HEK293 (cell line): ENCODE measurements at regions not wholly inside any gene's neighbourhood (a gene's known extent, or its start where the extent isn't known, plus 50 kb on each side); places are given as distances from the start of the nearest gene placed in this dataset.

ENCODE experiments used
- CTCF ChIA-PET: fragments of 350-600 bp; formaldehyde crosslinking; extraction: SDS; loops from one replicate; lab custom pipeline; 2021; ENCODE audit warnings: antibody characterized with exemption; lab: Yijun Ruan, JAX
- POLR2A ChIA-PET: fragments of 300-600 bp; formaldehyde crosslinking; extraction: SDS; loops from one replicate; lab custom pipeline; 2020; ENCODE audit warnings: antibody characterized with exemption, inconsistent platforms; lab: Yijun Ruan, JAX
- H3K27ac ChIP-seq: fragments of 200-500 bp; sonication (Bioruptor generic); 2 replicates; pipeline ENCODE4 v1.5.1; 2014; ENCODE audit warnings: low read depth, low read length, control low read depth, inconsistent platforms; ENCODE audit errors: extremely low read depth
- H3K36me3 ChIP-seq, 2 experiments: fragments of 200-500 bp in 1 of 2; sonication (Bioruptor generic) in 1 of 2; 1 replicate in 1 of 2; 2 replicates in 1 of 2; pipeline ENCODE4 v1.5.1; 2014 to 2017; ENCODE audit warnings: inconsistent platforms in 2 of 2, low read length in 2 of 2; ENCODE audit not compliant: control insufficient read depth in 2 of 2, insufficient read depth in 1 of 2
- H3K4me1 ChIP-seq: fragments of 200-500 bp; sonication (Bioruptor generic); 2 replicates; pipeline ENCODE4 v1.5.1; 2014; ENCODE audit warnings: mild to moderate bottlenecking, low read length, inconsistent platforms; ENCODE audit not compliant: control insufficient read depth, insufficient read depth
- H3K4me3 ChIP-seq: 2 replicates; pipeline ENCODE4 v1.5.1; 2011; ENCODE audit warnings: low read depth, mild to moderate bottlenecking, control low read depth, low read length, moderate library complexity
- H3K9me3 ChIP-seq: fragments of 200-500 bp; sonication (Bioruptor generic); 2 replicates; pipeline ENCODE4 v1.5.1; 2014; ENCODE audit warnings: low read depth, low read length, inconsistent platforms; ENCODE audit not compliant: control insufficient read depth, insufficient read depth
- MZF1 ChIP-seq: fragments of 450-650 bp; formaldehyde crosslinking; IDR thresholded peaks from 2 replicates; pipeline ENCODE4 v1.5.1; 2017; ENCODE audit warnings: missing biosample characterization, missing genetic modification characterization, borderline replicate concordance
- REST ChIP-seq: fragments of 450-650 bp; formaldehyde crosslinking; IDR thresholded peaks from 2 replicates; pipeline ENCODE4 v1.5.1; 2016; ENCODE audit warnings: missing biosample characterization, missing genetic modification characterization
- SCRT1 ChIP-seq: fragments of 450-650 bp; formaldehyde crosslinking; IDR thresholded peaks from 2 replicates; pipeline ENCODE4 v1.5.1; 2016; ENCODE audit warnings: missing biosample characterization, missing genetic modification characterization, borderline replicate concordance
- ZBTB11 ChIP-seq: fragments of 450-650 bp; formaldehyde crosslinking; conservative IDR thresholded peaks from 2 replicates; pipeline ENCODE4 v1.5.1; 2016; ENCODE audit warnings: low read depth, missing biosample characterization, missing genetic modification characterization
- ZFP69B ChIP-seq: fragments of 450-650 bp; formaldehyde crosslinking; IDR thresholded peaks from 2 replicates; pipeline ENCODE4 v1.5.1; 2016; ENCODE audit warnings: missing biosample characterization, missing genetic modification characterization
- ZNF2 ChIP-seq: fragments of 450-650 bp; formaldehyde crosslinking; IDR thresholded peaks from 2 replicates; pipeline ENCODE4 v1.5.1; 2016; ENCODE audit warnings: missing biosample characterization, missing genetic modification characterization
- ZNF214 ChIP-seq: fragments of 450-650 bp; formaldehyde crosslinking; IDR thresholded peaks from 2 replicates; pipeline ENCODE4 v1.5.1; 2017; ENCODE audit warnings: missing biosample characterization, mild to moderate bottlenecking, missing genetic modification characterization, borderline replicate concordance
- ZNF24 ChIP-seq: fragments of 450-650 bp; formaldehyde crosslinking; IDR thresholded peaks from 2 replicates; pipeline ENCODE4 v1.5.1; 2016; ENCODE audit warnings: missing biosample characterization, missing genetic modification characterization
- ZNF266 ChIP-seq: fragments of 450-650 bp; formaldehyde crosslinking; IDR thresholded peaks from 2 replicates; pipeline ENCODE4 v1.5.1; 2016; ENCODE audit warnings: missing biosample characterization, missing genetic modification characterization, low read depth
- ZNF274 ChIP-seq, 2 experiments: fragments of 200-500 bp in 1 of 2; fragments of 450-650 bp in 1 of 2; sonication (Bioruptor generic) in 1 of 2; formaldehyde crosslinking in 1 of 2; IDR thresholded peaks; 2 replicates each; pipeline versions ENCODE4 v1.5.1 to v1.6.1; 2014 to 2016; ENCODE audit warnings: borderline replicate concordance in 1 of 2, inconsistent platforms in 1 of 2, low read length in 1 of 2, missing biosample characterization in 1 of 2, missing genetic modification characterization in 1 of 2
- ZNF292 ChIP-seq: fragments of 450-650 bp; formaldehyde crosslinking; IDR thresholded peaks from 2 replicates; pipeline ENCODE4 v1.5.1; 2016; ENCODE audit warnings: low read depth, missing biosample characterization, missing genetic modification characterization, borderline replicate concordance
- ZNF501 ChIP-seq: fragments of 450-650 bp; formaldehyde crosslinking; IDR thresholded peaks from 2 replicates; pipeline ENCODE4 v1.5.1; 2016; ENCODE audit warnings: missing biosample characterization, missing genetic modification characterization
- ZNF514 ChIP-seq: fragments of 450-650 bp; formaldehyde crosslinking; IDR thresholded peaks from 2 replicates; pipeline ENCODE4 v1.5.1; 2016; ENCODE audit warnings: missing biosample characterization, missing genetic modification characterization
- ZNF561 ChIP-seq: fragments of 450-650 bp; IDR thresholded peaks from 2 replicates; pipeline ENCODE4 v1.5.1; 2018; ENCODE audit warnings: missing biosample characterization, missing genetic modification characterization, borderline replicate concordance
- ZNF670 ChIP-seq: fragments of 450-650 bp; formaldehyde crosslinking; IDR thresholded peaks from 2 replicates; pipeline ENCODE4 v1.5.1; 2016; ENCODE audit warnings: missing biosample characterization, missing genetic modification characterization, low read depth
- ZNF701 ChIP-seq: fragments of 450-650 bp; formaldehyde crosslinking; IDR thresholded peaks from 2 replicates; pipeline ENCODE4 v1.5.1; 2016; ENCODE audit warnings: missing biosample characterization, missing genetic modification characterization
- ZNF776 ChIP-seq: fragments of 450-650 bp; formaldehyde crosslinking; IDR thresholded peaks from 2 replicates; pipeline ENCODE4 v1.5.0; 2017; ENCODE audit warnings: missing biosample characterization, missing genetic modification characterization, borderline replicate concordance
- ZSCAN30 ChIP-seq: fragments of 450-650 bp; IDR thresholded peaks from 2 replicates; pipeline ENCODE4 v1.5.1; 2018; ENCODE audit warnings: missing biosample characterization, mild to moderate bottlenecking, missing genetic modification characterization, moderate library complexity
- TF ChIP-seq, protein P1 (sequence below): fragments of 450-650 bp; formaldehyde crosslinking; IDR thresholded peaks from 2 replicates; pipeline ENCODE4 v1.5.1; 2017; ENCODE audit warnings: missing biosample characterization, missing genetic modification characterization
- TF ChIP-seq, protein P2 (sequence below): sonication (generic); formaldehyde crosslinking; IDR thresholded peaks from 2 replicates; pipeline ENCODE4 v1.8.1; 2022; ENCODE audit warnings: mild to moderate bottlenecking, moderate library complexity, missing genetic modification reagents

DNA sequence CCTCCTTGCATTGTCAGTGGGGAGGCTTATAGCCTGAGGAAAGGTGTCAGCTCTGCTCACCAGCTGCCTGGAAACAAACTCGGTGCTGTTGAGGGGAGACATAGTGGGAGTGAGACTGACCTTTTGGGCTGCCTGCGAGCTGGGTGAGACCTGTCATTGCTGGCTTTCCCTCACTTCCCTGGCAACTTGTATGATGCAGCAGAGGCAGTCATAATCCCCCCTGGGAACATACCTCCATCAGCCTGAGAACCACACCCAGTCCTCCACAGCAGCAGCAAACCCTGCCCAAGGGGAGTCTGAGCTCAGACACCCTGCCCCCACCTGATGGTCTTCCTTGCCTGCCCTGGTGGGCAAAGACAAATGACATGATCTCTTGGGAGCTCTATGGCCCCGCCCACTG is 521.2 kb upstream of the IMPG1 start:
- no peaks in the 10 kb centered on the region for H3K36me3 ChIP-seq
- H3K9me3 ChIP-seq, result no peaks in the 10 kb centered on the region
- ChIA-PET POLR2A (no interaction called here), CTCF (no interaction called here)
- TF ChIP-seq REST (tag by site-specific recombination) (no peak), ZNF24 (no peak), ZNF214 (no peak), ZNF274 (IDR thresholded peaks at IDR 0.05; ENCODE audit: low read length) (no peak), ZNF274 (tag by site-specific recombination; IDR thresholded peaks at IDR 0.05; ENCODE audit: borderline replicate concordance) (no peak), SCRT1 (tag by site-specific recombination) (no peak), ZBTB11 (tag by site-specific recombination) (no peak)
- H3K27ac ChIP-seq, result no peak overlapping the region
- no peak overlapping the region for H3K4me3 ChIP-seq
- H3K4me1 ChIP-seq, result no peaks in the 10 kb centered on the region

DNA sequence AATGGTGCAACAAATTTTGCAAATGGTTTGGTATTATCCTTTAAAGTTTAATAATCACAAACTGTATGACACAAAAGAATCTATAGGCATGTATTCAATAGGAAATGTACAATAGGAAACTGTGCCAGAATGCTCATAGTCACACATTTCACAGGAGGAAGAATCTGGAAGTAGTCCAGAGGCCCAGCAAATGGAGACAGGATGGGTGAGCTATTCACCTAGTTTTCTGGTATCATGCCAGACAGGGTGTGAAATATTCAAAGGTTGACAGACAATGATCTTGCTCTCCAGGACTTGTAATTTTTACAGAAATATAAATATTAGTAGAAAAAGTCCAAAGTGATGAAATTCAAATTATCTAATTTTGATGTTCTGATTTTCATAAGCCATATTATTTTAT is 520.1 kb upstream of the IMPG1 start:
- no peak for TF ChIP-seq ZNF561 (tag by site-specific recombination)
- no peak for TF ChIP-seq ZFP69B (tag by site-specific recombination)
- no peak for TF ChIP-seq ZNF2
- no peak for TF ChIP-seq ZNF274 (IDR thresholded peaks at IDR 0.05; ENCODE audit: low read length)
- no peak for TF ChIP-seq ZNF274 (tag by site-specific recombination; IDR thresholded peaks at IDR 0.05; ENCODE audit: borderline replicate concordance)
- TF ChIP-seq ZNF670 (tag by site-specific recombination), result no peak
- Histone ChIP-seq H3K4me3 (no peak overlapping the region), H3K27ac (no peak overlapping the region), H3K36me3 (no peaks in the 10 kb centered on the region), H3K4me1 (no peaks in the 10 kb centered on the region), H3K9me3 (no peaks in the 10 kb centered on the region)
- POLR2A ChIA-PET, result no interaction called here
- CTCF ChIA-PET, result no interaction called here

DNA sequence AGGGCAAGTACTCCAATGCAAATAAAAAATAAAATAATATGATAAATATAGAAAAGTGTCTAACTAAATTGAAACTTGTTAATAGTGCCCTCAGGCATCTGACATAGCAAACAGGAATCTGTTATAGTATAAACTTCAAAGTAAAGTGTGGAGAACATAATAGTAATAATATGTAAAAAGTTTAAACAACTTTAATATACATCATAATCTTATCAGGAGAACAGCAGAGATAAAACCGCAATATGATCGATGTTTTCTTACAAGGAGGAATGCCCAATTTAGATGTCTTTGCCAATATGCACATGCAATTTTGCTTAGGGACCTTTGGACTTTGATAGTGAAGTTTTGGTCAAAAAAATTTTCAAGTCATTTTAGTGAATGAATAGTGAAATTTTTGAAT is 514.8 kb upstream of the IMPG1 start:
- H3K9me3 ChIP-seq, result no peaks in the 10 kb centered on the region
- no peaks in the 10 kb centered on the region for H3K36me3 ChIP-seq
- no peaks in the 10 kb centered on the region for H3K4me1 ChIP-seq
- H3K4me3 ChIP-seq, result no peak overlapping the region
- CTCF ChIA-PET, result interaction anchor here (0.5 to 0.6 kb wide), 2 partner anchors 28 to 509 kb away, joined by 3 read pairs; no protein-coding TSS in a partner anchor
- H3K27ac ChIP-seq, result no peak overlapping the region
- POLR2A ChIA-PET, result no interaction called here
- TF ChIP-seq, protein P1, sequence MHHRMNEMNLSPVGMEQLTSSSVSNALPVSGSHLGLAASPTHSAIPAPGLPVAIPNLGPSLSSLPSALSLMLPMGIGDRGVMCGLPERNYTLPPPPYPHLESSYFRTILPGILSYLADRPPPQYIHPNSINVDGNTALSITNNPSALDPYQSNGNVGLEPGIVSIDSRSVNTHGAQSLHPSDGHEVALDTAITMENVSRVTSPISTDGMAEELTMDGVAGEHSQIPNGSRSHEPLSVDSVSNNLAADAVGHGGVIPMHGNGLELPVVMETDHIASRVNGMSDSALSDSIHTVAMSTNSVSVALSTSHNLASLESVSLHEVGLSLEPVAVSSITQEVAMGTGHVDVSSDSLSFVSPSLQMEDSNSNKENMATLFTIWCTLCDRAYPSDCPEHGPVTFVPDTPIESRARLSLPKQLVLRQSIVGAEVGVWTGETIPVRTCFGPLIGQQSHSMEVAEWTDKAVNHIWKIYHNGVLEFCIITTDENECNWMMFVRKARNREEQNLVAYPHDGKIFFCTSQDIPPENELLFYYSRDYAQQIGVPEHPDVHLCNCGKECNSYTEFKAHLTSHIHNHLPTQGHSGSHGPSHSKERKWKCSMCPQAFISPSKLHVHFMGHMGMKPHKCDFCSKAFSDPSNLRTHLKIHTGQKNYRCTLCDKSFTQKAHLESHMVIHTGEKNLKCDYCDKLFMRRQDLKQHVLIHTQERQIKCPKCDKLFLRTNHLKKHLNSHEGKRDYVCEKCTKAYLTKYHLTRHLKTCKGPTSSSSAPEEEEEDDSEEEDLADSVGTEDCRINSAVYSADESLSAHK (tag by site-specific recombination), result no peak
- TF ChIP-seq, protein P2, sequence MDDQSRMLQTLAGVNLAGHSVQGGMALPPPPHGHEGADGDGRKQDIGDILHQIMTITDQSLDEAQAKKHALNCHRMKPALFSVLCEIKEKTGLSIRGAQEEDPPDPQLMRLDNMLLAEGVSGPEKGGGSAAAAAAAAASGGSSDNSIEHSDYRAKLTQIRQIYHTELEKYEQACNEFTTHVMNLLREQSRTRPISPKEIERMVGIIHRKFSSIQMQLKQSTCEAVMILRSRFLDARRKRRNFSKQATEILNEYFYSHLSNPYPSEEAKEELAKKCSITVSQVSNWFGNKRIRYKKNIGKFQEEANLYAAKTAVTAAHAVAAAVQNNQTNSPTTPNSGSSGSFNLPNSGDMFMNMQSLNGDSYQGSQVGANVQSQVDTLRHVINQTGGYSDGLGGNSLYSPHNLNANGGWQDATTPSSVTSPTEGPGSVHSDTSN, result no peak
- TF ChIP-seq MZF1 (tag by site-specific recombination) (no peak), ZSCAN30 (tag by site-specific recombination) (no peak), ZNF701 (tag by site-specific recombination) (no peak), ZNF776 (no peak), ZNF292 (no peak), ZNF266 (tag by site-specific recombination) (no peak), ZNF514 (tag by site-specific recombination) (no peak), ZNF501 (no peak)
